Loucy (cell line): ENCODE measurements at regions not wholly inside any gene's neighbourhood (a gene's known extent, or its start where the extent isn't known, plus 50 kb on each side); places are given as distances from the start of the nearest gene placed in this dataset.

Experiments
- H2AFZ ChIP-seq: fragments of 200-600 bp; sonication (generic); 2 replicates; pipeline ENCODE4 v1.6.0; 2016; ENCODE audit warnings: antibody characterized with exemption, mild to moderate bottlenecking, low read length, moderate library complexity
- H3F3A ChIP-seq: fragments of 200-600 bp; 2 replicates; pipeline ENCODE4 v1.6.0; 2016; ENCODE audit warnings: antibody characterized with exemption, low read depth, mild to moderate bottlenecking
- H3K27me3 ChIP-seq: fragments of 200-600 bp; sonication (generic); 2 replicates; pipeline ENCODE4 v1.6.1; 2014; ENCODE audit warnings: low read length, mild to moderate bottlenecking; ENCODE audit not compliant: insufficient read depth, poor library complexity, severe bottlenecking
- H3K36me3 ChIP-seq: fragments of 200-600 bp; sonication (generic); 2 replicates; pipeline ENCODE4 v1.6.1; 2016; ENCODE audit warnings: low read length; ENCODE audit not compliant: insufficient read depth
- H3K4me1 ChIP-seq: fragments of 200-600 bp; sonication (generic); 2 replicates; pipeline ENCODE4 v1.5.1; 2014; ENCODE audit warnings: low read length, mild to moderate bottlenecking; ENCODE audit not compliant: insufficient read depth, poor library complexity, severe bottlenecking
- H3K4me2 ChIP-seq: fragments of 200-600 bp; sonication (generic); 2 replicates; pipeline ENCODE4 v1.6.0; 2014; ENCODE audit warnings: antibody characterized with exemption, low read length, low read depth, mild to moderate bottlenecking; ENCODE audit not compliant: poor library complexity, severe bottlenecking
- H3K4me3 ChIP-seq: fragments of 200-600 bp; sonication (generic); 2 replicates; pipeline ENCODE4 v1.5.1; 2014; ENCODE audit warnings: low read length, mild to moderate bottlenecking, mixed read lengths; ENCODE audit not compliant: poor library complexity, severe bottlenecking
- H3K79me2 ChIP-seq: fragments of 200-600 bp; sonication (generic); 2 replicates; pipeline ENCODE4 v1.6.1; 2014; ENCODE audit warnings: low read length; ENCODE audit not compliant: insufficient read depth
- H3K9ac ChIP-seq: fragments of 200-600 bp; sonication (generic); 2 replicates; pipeline ENCODE4 v1.6.0; 2014; ENCODE audit warnings: mild to moderate bottlenecking, low read depth, low read length, moderate library complexity; ENCODE audit not compliant: poor library complexity, severe bottlenecking
- H3K9me2 ChIP-seq: fragments of 200-600 bp; sonication (generic); replicated peaks from 2 replicates; pipeline ENCODE4 v1.6.1; 2016; ENCODE audit warnings: low read depth, low read length, mixed read lengths
- H3K9me3 ChIP-seq: fragments of 200-600 bp; sonication (generic); 2 replicates; pipeline ENCODE4 v1.6.1; 2014; ENCODE audit warnings: mild to moderate bottlenecking, antibody characterized with exemption, low read length, low read depth; ENCODE audit not compliant: insufficient read depth
- H4K20me1 ChIP-seq: fragments of 200-600 bp; sonication (generic); 2 replicates; pipeline ENCODE4 v1.6.0; 2014; ENCODE audit warnings: antibody characterized with exemption, low read length, mild to moderate bottlenecking; ENCODE audit not compliant: insufficient read depth, poor library complexity, severe bottlenecking
- EZH2phosphoT487 ChIP-seq: fragments of 200-600 bp; IDR thresholded peaks from 2 replicates; pipeline ENCODE4 v1.6.1; 2018; ENCODE audit warnings: antibody characterized with exemption, mild to moderate bottlenecking, moderate library complexity, borderline replicate concordance
- TF ChIP-seq, protein P1 (sequence below): fragments of 200-600 bp; sonication (generic); conservative IDR thresholded peaks from 2 replicates; pipeline ENCODE4 v1.5.1; 2014; ENCODE audit warnings: mild to moderate bottlenecking, antibody characterized with exemption, low read length

DNA sequence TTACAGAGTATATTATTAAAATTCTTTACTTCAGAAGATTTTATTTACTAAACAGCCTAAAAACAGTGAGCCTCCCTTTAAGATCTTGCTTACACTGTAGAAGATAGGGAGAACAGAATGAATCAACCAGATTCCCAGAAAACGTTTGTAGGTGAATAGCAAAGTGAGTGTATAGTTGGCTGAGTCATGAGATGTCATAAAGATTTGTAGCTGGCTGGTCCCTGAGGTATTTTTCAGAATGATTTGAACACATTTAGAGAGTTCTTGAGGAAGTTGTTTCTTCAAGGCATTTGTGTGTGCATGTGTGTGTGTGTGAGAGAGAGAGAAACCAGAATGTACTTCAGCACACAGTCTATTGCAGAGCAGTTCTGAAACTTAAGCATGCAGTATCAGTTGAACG, 159.4 kb upstream of the PRR16 start:
- Histone ChIP-seq H3F3A (no peaks in the 10 kb centered on the region), H3K4me3 (no peak overlapping the region), H3K9me3 (no peaks in the 10 kb centered on the region), H4K20me1 (no peaks in the 10 kb centered on the region), H3K27me3 (no peaks in the 10 kb centered on the region), H3K4me1 (no peaks in the 10 kb centered on the region), H3K9me2 (no peaks in the 10 kb centered on the region), H3K9ac (no peak overlapping the region), H3K79me2 (no peaks in the 10 kb centered on the region), H3K4me2 (no peak overlapping the region), H2AFZ (no peak overlapping the region), H3K36me3 (no peaks in the 10 kb centered on the region)
- TF ChIP-seq, protein P1, sequence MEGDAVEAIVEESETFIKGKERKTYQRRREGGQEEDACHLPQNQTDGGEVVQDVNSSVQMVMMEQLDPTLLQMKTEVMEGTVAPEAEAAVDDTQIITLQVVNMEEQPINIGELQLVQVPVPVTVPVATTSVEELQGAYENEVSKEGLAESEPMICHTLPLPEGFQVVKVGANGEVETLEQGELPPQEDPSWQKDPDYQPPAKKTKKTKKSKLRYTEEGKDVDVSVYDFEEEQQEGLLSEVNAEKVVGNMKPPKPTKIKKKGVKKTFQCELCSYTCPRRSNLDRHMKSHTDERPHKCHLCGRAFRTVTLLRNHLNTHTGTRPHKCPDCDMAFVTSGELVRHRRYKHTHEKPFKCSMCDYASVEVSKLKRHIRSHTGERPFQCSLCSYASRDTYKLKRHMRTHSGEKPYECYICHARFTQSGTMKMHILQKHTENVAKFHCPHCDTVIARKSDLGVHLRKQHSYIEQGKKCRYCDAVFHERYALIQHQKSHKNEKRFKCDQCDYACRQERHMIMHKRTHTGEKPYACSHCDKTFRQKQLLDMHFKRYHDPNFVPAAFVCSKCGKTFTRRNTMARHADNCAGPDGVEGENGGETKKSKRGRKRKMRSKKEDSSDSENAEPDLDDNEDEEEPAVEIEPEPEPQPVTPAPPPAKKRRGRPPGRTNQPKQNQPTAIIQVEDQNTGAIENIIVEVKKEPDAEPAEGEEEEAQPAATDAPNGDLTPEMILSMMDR, result no peak
- TF ChIP-seq EZH2phosphoT487, result no peak

DNA sequence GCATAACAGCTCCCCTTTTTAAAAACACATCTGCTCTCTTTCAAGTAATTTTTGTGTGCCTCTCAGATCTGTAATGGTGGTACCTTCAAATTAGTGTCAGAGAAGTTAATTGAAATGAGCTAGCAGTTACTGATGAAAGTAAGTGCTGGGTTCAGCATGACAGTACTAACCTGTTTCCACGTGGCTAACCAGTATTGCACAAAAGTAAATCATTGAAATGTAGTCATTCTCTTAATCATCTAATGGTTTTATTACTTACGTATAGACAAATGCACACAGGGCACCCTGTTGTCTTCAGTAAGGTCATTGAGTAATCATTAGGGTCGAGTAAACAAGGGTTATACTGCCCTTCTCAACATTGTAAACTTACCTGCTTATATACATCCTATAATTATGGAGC, 157.8 kb upstream of the PRR16 start:
- Histone ChIP-seq H3K36me3 (no peaks in the 10 kb centered on the region), H3F3A (no peaks in the 10 kb centered on the region), H4K20me1 (no peaks in the 10 kb centered on the region), H2AFZ (no peak overlapping the region), H3K9ac (no peak overlapping the region), H3K79me2 (no peaks in the 10 kb centered on the region), H3K4me2 (no peak overlapping the region), H3K9me2 (no peaks in the 10 kb centered on the region), H3K27me3 (no peaks in the 10 kb centered on the region), H3K4me3 (no peak overlapping the region), H3K4me1 (no peaks in the 10 kb centered on the region), H3K9me3 (no peaks in the 10 kb centered on the region)
- no peak for TF ChIP-seq EZH2phosphoT487
- TF ChIP-seq, protein P1, result no peak

DNA sequence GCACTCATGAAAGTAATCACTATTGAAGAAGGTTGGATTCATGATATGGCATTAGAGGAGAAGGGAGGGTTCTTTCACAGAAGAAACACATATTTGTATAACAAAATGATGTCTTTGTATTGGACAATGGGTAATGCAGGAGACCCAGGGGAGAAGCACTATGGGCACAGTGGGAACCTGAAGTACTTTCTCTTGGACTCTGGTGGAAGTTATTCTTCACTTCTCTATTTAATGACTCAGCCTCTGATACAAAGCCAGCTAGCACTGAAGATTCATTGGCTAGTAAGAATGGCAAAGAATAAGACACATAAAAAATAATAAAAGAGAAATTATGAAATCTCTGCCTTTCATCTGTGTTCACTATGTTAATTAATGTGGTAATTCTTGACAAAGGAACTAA, 149.9 kb upstream of the PRR16 start:
- no peaks in the 10 kb centered on the region for H3K36me3 ChIP-seq
- TF ChIP-seq EZH2phosphoT487, result no peak
- TF ChIP-seq, protein P1, result no peak
- H3K9me3 ChIP-seq, result no peaks in the 10 kb centered on the region
- no peak overlapping the region for H2AFZ ChIP-seq
- H3K4me2 ChIP-seq, result no peak overlapping the region
- H3K4me1 ChIP-seq, result no peaks in the 10 kb centered on the region
- H3K4me3 ChIP-seq, result no peak overlapping the region
- no peaks in the 10 kb centered on the region for H3K9me2 ChIP-seq
- H3K79me2 ChIP-seq, result no peaks in the 10 kb centered on the region
- no peak overlapping the region for H3K9ac ChIP-seq
- no peaks in the 10 kb centered on the region for H3F3A ChIP-seq
- H3K27me3 ChIP-seq, result no peaks in the 10 kb centered on the region
- H4K20me1 ChIP-seq, result no peaks in the 10 kb centered on the region
